GM23338 (cell line): ENCODE measurements at regions not wholly inside any gene's neighbourhood (a gene's known extent, or its start where the extent isn't known, plus 50 kb on each side); places are given as distances from the start of the nearest gene placed in this dataset.

ENCODE experiments used
- ETS1 ChIP-seq: IDR thresholded peaks from 2 replicates; pipeline ENCODE4 v1.6.1; 2016; ENCODE audit warnings: antibody characterized with exemption
- EZH2 ChIP-seq: fragments of 200-600 bp; sonication (generic); IDR thresholded peaks from one replicate; pipeline ENCODE4 v1.8.0; 2017; ENCODE audit warnings: antibody characterized with exemption, mild to moderate bottlenecking, low read depth; ENCODE audit not compliant: unreplicated experiment
- POLR2AphosphoS5 ChIP-seq: IDR thresholded peaks from 2 replicates; pipeline ENCODE4 v1.6.1; 2016; ENCODE audit warnings: antibody characterized with exemption, low read depth
- ZNF331 ChIP-seq: fragments of 250-450 bp; sonication (Bioruptor Pico); IDR thresholded peaks from 2 replicates; pipeline ENCODE4 v1.5.0; 2020; ENCODE audit warnings: low read depth, mild to moderate bottlenecking, moderate library complexity
- ZNF462 ChIP-seq: fragments of 250-450 bp; sonication (Bioruptor Pico); IDR thresholded peaks from 2 replicates; pipeline ENCODE4 v1.5.0; 2020; ENCODE audit warnings: mild to moderate bottlenecking, moderate library complexity
- TF ChIP-seq, protein P1 (sequence below), 2 experiments: fragments of 200-600 bp in 1 of 2; sonication (generic) in 1 of 2; conservative IDR thresholded peaks; 2 replicates each; pipeline versions ENCODE4 v1.5.1 to v1.6.1; 2016 to 2017; ENCODE audit warnings: antibody characterized with exemption in 2 of 2, low read depth in 2 of 2, mild to moderate bottlenecking in 2 of 2, moderate library complexity in 1 of 2

DNA sequence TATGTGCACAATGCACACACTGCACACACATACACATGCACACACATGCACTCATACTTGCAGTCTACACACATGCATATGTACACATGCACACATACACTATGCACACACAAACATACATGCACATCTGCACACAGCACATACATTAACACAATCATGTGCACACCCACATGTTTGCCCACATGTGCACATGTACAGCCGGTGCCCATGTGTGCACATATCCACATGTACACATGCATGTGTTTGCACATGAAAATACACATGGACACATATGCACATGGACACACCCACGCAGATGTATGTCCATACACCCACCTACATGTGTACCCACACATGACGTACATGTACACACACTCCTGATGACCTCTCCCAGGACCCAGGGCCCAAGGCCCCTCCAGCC, 105.1 kb upstream of the ACTRT2 start:
- TF ChIP-seq, protein P1, sequence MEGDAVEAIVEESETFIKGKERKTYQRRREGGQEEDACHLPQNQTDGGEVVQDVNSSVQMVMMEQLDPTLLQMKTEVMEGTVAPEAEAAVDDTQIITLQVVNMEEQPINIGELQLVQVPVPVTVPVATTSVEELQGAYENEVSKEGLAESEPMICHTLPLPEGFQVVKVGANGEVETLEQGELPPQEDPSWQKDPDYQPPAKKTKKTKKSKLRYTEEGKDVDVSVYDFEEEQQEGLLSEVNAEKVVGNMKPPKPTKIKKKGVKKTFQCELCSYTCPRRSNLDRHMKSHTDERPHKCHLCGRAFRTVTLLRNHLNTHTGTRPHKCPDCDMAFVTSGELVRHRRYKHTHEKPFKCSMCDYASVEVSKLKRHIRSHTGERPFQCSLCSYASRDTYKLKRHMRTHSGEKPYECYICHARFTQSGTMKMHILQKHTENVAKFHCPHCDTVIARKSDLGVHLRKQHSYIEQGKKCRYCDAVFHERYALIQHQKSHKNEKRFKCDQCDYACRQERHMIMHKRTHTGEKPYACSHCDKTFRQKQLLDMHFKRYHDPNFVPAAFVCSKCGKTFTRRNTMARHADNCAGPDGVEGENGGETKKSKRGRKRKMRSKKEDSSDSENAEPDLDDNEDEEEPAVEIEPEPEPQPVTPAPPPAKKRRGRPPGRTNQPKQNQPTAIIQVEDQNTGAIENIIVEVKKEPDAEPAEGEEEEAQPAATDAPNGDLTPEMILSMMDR (conservative IDR thresholded peaks at IDR 0.05; ENCODE audit: low read depth in 2 of 2): no peak
- TF ChIP-seq ZNF331: no peak
- TF ChIP-seq ETS1: no peak
- no peak for TF ChIP-seq EZH2
- TF ChIP-seq POLR2AphosphoS5: no peak
- TF ChIP-seq ZNF462 (CRISPR knock-in tag): no peak
